ENCODE measurements at regions not wholly inside any gene's neighbourhood (a gene's known extent, or its start where the extent isn't known, plus 50 kb on each side); places are given as distances from the start of the nearest gene placed in this dataset.

- Histone ChIP-seq H3K4me2 (ENCODE audit: low read depth, low read length, poor library complexity, severe bottlenecking) (no peak overlapping the region), H3K9ac (ENCODE audit: low read length) (no peak overlapping the region), H3K79me2 (ENCODE audit: insufficient read depth, low read length) (no peaks in the 10 kb centered on the region), H3K9me3 (ENCODE audit: insufficient read depth, low read length) (no peaks in the 10 kb centered on the region), H4K20me1 (ENCODE audit: low read depth, low read length) (no peaks in the 10 kb centered on the region), H2AFZ (ENCODE audit: low read depth, low read length, severe bottlenecking) (no peak overlapping the region), H3K9me2 (replicated peaks; ENCODE audit: insufficient read depth, low read length) (no peaks in the 10 kb centered on the region), H3F3A (ENCODE audit: insufficient read depth) (no peaks in the 10 kb centered on the region), H3K27ac (ENCODE audit: low read depth, low read length) (no peak overlapping the region), H3K27me3 (ENCODE audit: low read length) (no peaks in the 10 kb centered on the region), H3K36me3 (ENCODE audit: low read length) (no peaks in the 10 kb centered on the region), H3K4me3 (ENCODE audit: insufficient read depth, low read length, poor library complexity, severe bottlenecking) (no peak overlapping the region)
- no peak for TF ChIP-seq CTCF (IDR thresholded peaks at IDR 0.05; ENCODE audit: insufficient read depth, low read length, poor library complexity, severe bottlenecking)
- no peak for TF ChIP-seq EZH2phosphoT487 (conservative IDR thresholded peaks at IDR 0.05; ENCODE audit: low read length)
Measured at GRCh38 chr20:58016779-58017178, 211.7 kb downstream of the ANKRD60 start.

- no peaks in the 10 kb centered on the region for H3K79me2 ChIP-seq (ENCODE audit: insufficient read depth, low read length)
Measured at GRCh38 chr20:58014628-58015315, 213.7 kb downstream of the ANKRD60 start.

GRCh38 chr20:58012731-58013510 lies 215.5 kb downstream of the ANKRD60 start:
- Histone ChIP-seq H3F3A (ENCODE audit: insufficient read depth) (no peaks in the 10 kb centered on the region), H3K9ac (ENCODE audit: low read length) (no peak overlapping the region), H3K9me3 (ENCODE audit: insufficient read depth, low read length) (no peaks in the 10 kb centered on the region), H3K27me3 (ENCODE audit: low read length) (no peaks in the 10 kb centered on the region), H2AFZ (ENCODE audit: low read depth, low read length, severe bottlenecking) (no peak overlapping the region), H3K4me2 (ENCODE audit: low read depth, low read length, poor library complexity, severe bottlenecking) (no peak overlapping the region), H3K27ac (ENCODE audit: low read depth, low read length) (no peak overlapping the region), H3K4me3 (ENCODE audit: insufficient read depth, low read length, poor library complexity, severe bottlenecking) (no peak overlapping the region), H3K79me2 (ENCODE audit: insufficient read depth, low read length) (no peaks in the 10 kb centered on the region), H4K20me1 (ENCODE audit: low read depth, low read length) (no peaks in the 10 kb centered on the region), H3K9me2 (replicated peaks; ENCODE audit: insufficient read depth, low read length) (no peaks in the 10 kb centered on the region), H3K36me3 (ENCODE audit: low read length) (no peaks in the 10 kb centered on the region)
- TF ChIP-seq CTCF (IDR thresholded peaks at IDR 0.05; ENCODE audit: insufficient read depth, low read length, poor library complexity, severe bottlenecking) (no peak), EZH2phosphoT487 (conservative IDR thresholded peaks at IDR 0.05; ENCODE audit: low read length) (no peak)

More at GRCh38 chr20:58014628-58015315, 213.7 kb downstream of the ANKRD60 start:
- Histone ChIP-seq H3K27ac (ENCODE audit: low read depth, low read length) (no peak overlapping the region), H3K4me3 (ENCODE audit: insufficient read depth, low read length, poor library complexity, severe bottlenecking) (no peak overlapping the region), H3K9me2 (replicated peaks; ENCODE audit: insufficient read depth, low read length) (no peaks in the 10 kb centered on the region), H3K4me2 (ENCODE audit: low read depth, low read length, poor library complexity, severe bottlenecking) (no peak overlapping the region), H3F3A (ENCODE audit: insufficient read depth) (no peaks in the 10 kb centered on the region), H3K27me3 (ENCODE audit: low read length) (no peaks in the 10 kb centered on the region), H2AFZ (ENCODE audit: low read depth, low read length, severe bottlenecking) (no peak overlapping the region), H4K20me1 (ENCODE audit: low read depth, low read length) (no peaks in the 10 kb centered on the region), H3K9ac (ENCODE audit: low read length) (no peak overlapping the region), H3K9me3 (ENCODE audit: insufficient read depth, low read length) (no peaks in the 10 kb centered on the region), H3K36me3 (ENCODE audit: low read length) (no peaks in the 10 kb centered on the region)
- TF ChIP-seq EZH2phosphoT487 (conservative IDR thresholded peaks at IDR 0.05; ENCODE audit: low read length) (no peak), CTCF (IDR thresholded peaks at IDR 0.05; ENCODE audit: insufficient read depth, low read length, poor library complexity, severe bottlenecking) (no peak)
